Mesendoderm (in vitro differentiated cells): ENCODE measurements at regions not wholly inside any gene's neighbourhood (a gene's known extent, or its start where the extent isn't known, plus 50 kb on each side); places are given as distances from the start of the nearest gene placed in this dataset.

ENCODE experiments used
- DNase-seq: peaks from one replicate; pipeline ENCODE4 v3.0.0; 2013
- H2AK5ac ChIP-seq: 2 replicates; pipeline ENCODE4 v1.6.1; 2013; ENCODE audit warnings: low read length, inconsistent platforms
- H2BK120ac ChIP-seq: 2 replicates; pipeline ENCODE4 v1.6.1; 2013; ENCODE audit warnings: low read depth, mild to moderate bottlenecking, low read length, moderate library complexity, mixed read lengths
- H2BK15ac ChIP-seq: replicated peaks from 2 replicates; pipeline ENCODE4 v1.6.1; 2013; ENCODE audit warnings: low read depth, mild to moderate bottlenecking, moderate library complexity
- H2BK5ac ChIP-seq: 2 replicates; pipeline ENCODE4 v1.6.1; 2013; ENCODE audit warnings: low read length, inconsistent platforms
- H3K18ac ChIP-seq: 2 replicates; pipeline ENCODE4 v1.6.1; 2013; ENCODE audit warnings: mild to moderate bottlenecking, low read length, mixed read lengths
- H3K23ac ChIP-seq: one replicate; pipeline ENCODE4 v1.6.1; 2013; ENCODE audit warnings: low read length
- H3K27ac ChIP-seq: 2 replicates; pipeline ENCODE4 v1.5.1; 2013; ENCODE audit warnings: low read depth, mild to moderate bottlenecking, inconsistent platforms, low read length, moderate library complexity
- H3K27me3 ChIP-seq: 2 replicates; pipeline ENCODE4 v1.6.1; 2013; ENCODE audit warnings: low read length, control low read depth, mild to moderate bottlenecking, inconsistent platforms; ENCODE audit not compliant: insufficient read depth, poor library complexity
- H3K36me3 ChIP-seq: 2 replicates; pipeline ENCODE4 v1.6.1; 2013; ENCODE audit warnings: low read length, inconsistent platforms; ENCODE audit not compliant: control insufficient read depth, insufficient read depth
- H3K4ac ChIP-seq: one replicate; pipeline ENCODE4 v1.6.1; 2013; ENCODE audit warnings: low read depth, mild to moderate bottlenecking, low read length, moderate library complexity
- H3K4me1 ChIP-seq: 2 replicates; pipeline ENCODE4 v1.6.1; 2013; ENCODE audit warnings: low read depth, low read length, inconsistent platforms; ENCODE audit not compliant: control insufficient read depth
- H3K4me2 ChIP-seq: 2 replicates; pipeline ENCODE4 v1.6.1; 2013; ENCODE audit warnings: low read length
- H3K4me3 ChIP-seq: 2 replicates; pipeline ENCODE4 v1.5.1; 2013; ENCODE audit warnings: mild to moderate bottlenecking, low read length
- H3K56ac ChIP-seq: one replicate; pipeline ENCODE4 v1.6.1; 2013; ENCODE audit warnings: low read length
- H3K79me1 ChIP-seq: 2 replicates; pipeline ENCODE4 v1.6.1; 2013; ENCODE audit warnings: low read length, inconsistent platforms
- H3K79me2 ChIP-seq: 2 replicates; pipeline ENCODE4 v1.6.1; 2013; ENCODE audit warnings: mild to moderate bottlenecking, low read length; ENCODE audit not compliant: control insufficient read depth, insufficient read depth
- H3K9ac ChIP-seq: 2 replicates; pipeline ENCODE4 v1.6.1; 2013; ENCODE audit warnings: low read length, inconsistent platforms
- H4K5ac ChIP-seq: one replicate; pipeline ENCODE4 v1.6.1; 2013; ENCODE audit warnings: low read length
- H4K8ac ChIP-seq: one replicate; pipeline ENCODE4 v1.6.1; 2013; ENCODE audit warnings: low read depth, mild to moderate bottlenecking, control low read depth, low read length, moderate library complexity
- WGBS: extraction: QIAGEN DNeasy Blood & Tissue Kit; methylation state at CpG from one replicate; pipeline ENCODE4 v1.1.7; 2013; ENCODE audit warnings: low lambda C conversion rate, missing lambda C conversion rate; ENCODE audit not compliant: insufficient coverage; ENCODE audit errors: extremely low coverage; 5-methylcytosine and 5-hydroxymethylcytosine counted together

DNA sequence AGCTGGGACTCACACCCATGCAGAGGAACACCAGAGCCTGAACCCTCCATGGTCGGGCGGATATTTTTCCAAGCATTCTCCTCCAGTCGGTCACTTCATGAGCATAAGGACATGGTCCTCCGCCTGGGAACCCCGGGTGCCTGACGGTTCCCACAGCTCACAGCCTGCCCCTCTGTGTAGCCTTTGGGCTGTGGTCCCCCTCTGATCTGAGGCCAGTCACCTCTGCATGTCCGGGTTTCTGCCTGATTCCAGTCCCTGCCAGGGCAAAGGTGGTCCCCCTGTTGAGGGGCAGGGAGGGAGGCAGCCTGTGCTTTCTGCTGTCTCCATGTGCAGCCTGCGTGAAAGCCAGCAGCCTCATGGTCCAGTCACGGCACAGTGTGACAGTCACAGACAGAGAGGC, 76.6 kb upstream of the KLF13 start:
- Histone ChIP-seq H3K4me2 (no peak overlapping the region), H4K5ac (no peak overlapping the region), H4K8ac (no peak overlapping the region), H2AK5ac (no peak overlapping the region), H2BK120ac (no peak overlapping the region), H3K56ac (no peak overlapping the region), H3K4me1 (no peaks in the 10 kb centered on the region), H3K18ac (no peak overlapping the region), H3K36me3 (no peaks in the 10 kb centered on the region), H3K79me2 (no peaks in the 10 kb centered on the region), H3K9ac (no peak overlapping the region), H2BK15ac (no peak overlapping the region), H3K79me1 (no peaks in the 10 kb centered on the region), H3K27me3 (no peaks in the 10 kb centered on the region), H3K27ac (no peak overlapping the region), H2BK5ac (no peak overlapping the region), H3K4ac (no peak overlapping the region), H3K4me3 (no peak overlapping the region), H3K23ac (no peak overlapping the region)
- no CpG with 5 or more reads among the region's 9 CpGs for WGBS
- DNase-seq, result no peak

DNA sequence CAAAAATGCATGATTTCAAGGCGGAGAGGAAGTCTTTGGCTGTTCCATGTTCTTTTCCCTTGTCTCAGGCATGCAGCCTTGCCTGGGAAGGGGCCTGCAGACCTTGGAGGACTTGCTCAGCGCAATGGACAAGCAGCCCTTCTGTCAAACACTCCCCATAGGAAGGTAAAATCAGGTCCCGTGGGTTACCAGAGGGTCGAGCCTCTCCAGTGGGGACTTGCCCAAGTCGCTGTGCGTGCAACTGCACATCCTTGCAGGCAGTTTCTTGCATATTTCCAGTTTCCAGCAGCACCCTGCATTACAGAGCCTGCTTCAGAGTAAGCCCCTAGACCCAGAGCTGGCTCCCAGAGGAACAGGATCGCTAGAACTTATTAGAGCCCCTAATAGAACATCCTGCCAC, 75.5 kb upstream of the KLF13 start:
- no peaks in the 10 kb centered on the region for H3K36me3 ChIP-seq
- no peak for DNase-seq
- H2BK15ac ChIP-seq, result no peak overlapping the region
- H3K27me3 ChIP-seq, result no peaks in the 10 kb centered on the region
- H3K27ac ChIP-seq, result no peak overlapping the region
- H3K9ac ChIP-seq, result no peak overlapping the region
- no peaks in the 10 kb centered on the region for H3K79me2 ChIP-seq
- H3K56ac ChIP-seq, result no peak overlapping the region
- no peak overlapping the region for H2AK5ac ChIP-seq
- H4K5ac ChIP-seq, result no peak overlapping the region
- no CpG with 5 or more reads among the region's 7 CpGs for WGBS
- no peak overlapping the region for H4K8ac ChIP-seq
- no peaks in the 10 kb centered on the region for H3K79me1 ChIP-seq
- no peak overlapping the region for H3K4me3 ChIP-seq
- no peak overlapping the region for H2BK120ac ChIP-seq
- no peak overlapping the region for H3K4me2 ChIP-seq
- H3K23ac ChIP-seq, result no peak overlapping the region
- H3K4ac ChIP-seq, result no peak overlapping the region
- H2BK5ac ChIP-seq, result no peak overlapping the region
- no peaks in the 10 kb centered on the region for H3K4me1 ChIP-seq
- no peak overlapping the region for H3K18ac ChIP-seq

DNA sequence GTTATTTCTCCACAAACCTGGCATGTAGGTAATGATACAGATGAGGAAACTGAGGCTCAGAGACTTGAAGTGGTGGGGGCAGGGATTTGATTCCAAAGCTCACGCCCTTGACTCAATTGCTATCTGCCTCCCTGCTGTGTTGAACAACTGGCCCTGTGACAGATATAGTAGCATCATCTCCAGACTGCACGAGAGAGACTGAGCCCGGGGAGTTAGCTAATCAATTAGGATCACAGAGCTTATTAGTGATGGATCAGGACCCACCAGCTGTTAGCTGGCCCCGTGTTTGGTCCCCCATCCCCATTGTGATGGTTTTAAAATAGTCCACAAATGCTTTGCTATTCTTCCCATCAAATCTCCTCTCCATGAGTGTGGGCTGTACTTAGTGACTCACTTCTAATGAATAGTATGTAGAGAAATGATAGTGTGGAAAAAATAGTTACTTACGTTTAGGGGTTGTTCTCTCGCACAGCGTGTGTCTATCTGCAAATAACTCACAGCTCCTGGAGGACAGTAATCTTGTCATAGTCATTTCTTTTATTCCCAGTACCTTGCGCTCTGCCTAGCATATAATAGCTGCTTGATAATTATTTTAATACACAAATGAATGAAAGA, 74.4 kb upstream of the KLF13 start:
- Histone ChIP-seq H3K9ac (no peak overlapping the region), H3K36me3 (no peaks in the 10 kb centered on the region), H3K4ac (no peak overlapping the region), H2BK120ac (no peak overlapping the region), H3K27ac (no peak overlapping the region), H3K4me2 (no peak overlapping the region), H3K79me1 (no peaks in the 10 kb centered on the region), H3K27me3 (no peaks in the 10 kb centered on the region), H4K8ac (no peak overlapping the region), H2BK15ac (no peak overlapping the region), H3K4me3 (no peak overlapping the region), H4K5ac (no peak overlapping the region), H2BK5ac (no peak overlapping the region), H3K18ac (no peak overlapping the region), H3K56ac (no peak overlapping the region), H3K79me2 (no peaks in the 10 kb centered on the region), H2AK5ac (no peak overlapping the region), H3K23ac (no peak overlapping the region), H3K4me1 (peaks cover 3% of the 10 kb centered on the region)
- no CpG with 5 or more reads among the region's 8 CpGs for WGBS
- DNase-seq, result no peak

DNA sequence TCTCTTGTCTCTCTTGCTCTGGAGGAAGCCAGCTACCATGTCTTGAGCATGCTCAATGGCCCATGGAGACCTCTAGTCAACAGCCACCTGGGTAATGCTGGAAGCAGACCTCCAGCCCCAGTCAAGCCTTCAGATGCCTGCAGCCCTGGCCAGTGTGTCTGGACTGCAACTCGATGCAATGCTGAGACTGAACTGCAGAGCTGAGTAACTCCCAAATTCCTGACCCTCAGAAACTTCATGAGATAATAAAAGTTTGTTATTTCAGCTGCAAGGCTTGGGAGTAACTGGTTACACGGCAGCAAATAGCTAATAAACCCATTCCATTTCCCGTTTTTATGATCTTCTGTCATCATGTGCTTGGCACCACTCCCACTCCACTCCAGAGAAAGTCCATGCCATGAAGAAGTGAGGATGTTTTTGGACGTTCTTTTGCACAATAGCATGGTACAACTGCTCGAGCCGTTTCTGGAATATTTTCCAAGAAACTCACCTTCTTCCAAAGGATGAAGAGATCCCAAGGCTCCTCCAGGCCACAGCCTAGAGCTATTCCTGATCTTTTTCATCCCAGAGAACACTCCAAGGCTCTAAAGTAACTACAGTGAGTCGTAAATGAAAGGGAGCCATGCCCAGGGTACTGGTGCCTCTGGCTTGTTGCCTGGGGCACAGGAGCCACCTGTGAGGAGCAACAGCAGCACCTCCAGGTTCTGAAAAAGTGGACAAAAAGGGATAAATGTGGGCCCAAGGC, 72.0 kb upstream of the KLF13 start:
- no peak overlapping the region for H3K23ac ChIP-seq
- no peak overlapping the region for H3K9ac ChIP-seq
- H3K56ac ChIP-seq, result no peak overlapping the region
- DNase-seq, result no peak
- H4K5ac ChIP-seq, result no peak overlapping the region
- no peak overlapping the region for H2AK5ac ChIP-seq
- H2BK120ac ChIP-seq, result no peak overlapping the region
- H3K4me3 ChIP-seq, result no peak overlapping the region
- H3K4me2 ChIP-seq, result no peak overlapping the region
- H3K27ac ChIP-seq, result no peak overlapping the region
- no peak overlapping the region for H2BK5ac ChIP-seq
- no peaks in the 10 kb centered on the region for H3K27me3 ChIP-seq
- no peak overlapping the region for H2BK15ac ChIP-seq
- H3K79me1 ChIP-seq, result no peaks in the 10 kb centered on the region
- peaks cover 3% of the 10 kb centered on the region for H3K4me1 ChIP-seq
- no peaks in the 10 kb centered on the region for H3K36me3 ChIP-seq
- no peak overlapping the region for H4K8ac ChIP-seq
- no CpG with 5 or more reads among the region's 7 CpGs for WGBS
- H3K4ac ChIP-seq, result no peak overlapping the region
- H3K18ac ChIP-seq, result no peak overlapping the region
- H3K79me2 ChIP-seq, result no peaks in the 10 kb centered on the region

DNA sequence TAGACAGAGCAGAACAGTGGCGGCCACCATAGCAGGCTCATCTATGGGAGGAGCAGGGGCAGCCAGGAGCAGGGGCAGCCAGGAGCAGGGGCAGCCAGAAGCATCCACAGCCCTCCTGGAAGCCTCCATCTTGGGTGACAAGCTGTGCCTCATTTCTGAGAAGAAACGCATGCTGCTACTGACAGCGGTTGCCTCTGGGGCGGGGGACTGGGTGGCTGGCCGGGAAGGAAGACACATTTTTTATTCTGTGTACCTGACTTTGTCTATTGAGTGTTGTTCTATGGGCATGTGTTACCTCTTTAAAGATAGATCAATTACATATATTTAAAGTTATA, 71.5 kb upstream of the KLF13 start:
- Histone ChIP-seq H3K27ac (no peak overlapping the region), H3K79me1 (no peaks in the 10 kb centered on the region)
- WGBS, result no CpG with 5 or more reads among the region's 5 CpGs

More for the DNA sequence above, 71.5 kb upstream of the KLF13 start:
- Histone ChIP-seq H3K36me3 (no peaks in the 10 kb centered on the region), H3K56ac (no peak overlapping the region), H4K8ac (no peak overlapping the region), H3K4me3 (no peak overlapping the region), H3K27me3 (no peaks in the 10 kb centered on the region), H3K4ac (no peak overlapping the region), H3K4me2 (no peak overlapping the region), H3K9ac (no peak overlapping the region), H3K18ac (no peak overlapping the region), H4K5ac (no peak overlapping the region), H2BK15ac (no peak overlapping the region), H3K79me2 (no peaks in the 10 kb centered on the region), H3K4me1 (peaks cover 3% of the 10 kb centered on the region), H2BK120ac (no peak overlapping the region), H2BK5ac (no peak overlapping the region), H2AK5ac (no peak overlapping the region), H3K23ac (no peak overlapping the region)
- DNase-seq, result no peak
